GM12892 (cell line): ENCODE measurements at regions not wholly inside any gene's neighbourhood (a gene's known extent, or its start where the extent isn't known, plus 50 kb on each side); places are given as distances from the start of the nearest gene placed in this dataset.

Experiments
- POLR2A ChIP-seq: IDR thresholded peaks from 2 replicates; pipeline ENCODE4 v1.6.1; 2011; ENCODE audit warnings: low read depth, low read length, control low read depth
- POLR2AphosphoS5 ChIP-seq: IDR thresholded peaks from 2 replicates; pipeline ENCODE4 v1.6.1; 2011; ENCODE audit warnings: low read depth, low read length, control low read depth
- TAF1 ChIP-seq: IDR thresholded peaks from 2 replicates; pipeline ENCODE4 v1.6.1; 2011; ENCODE audit warnings: low read depth, mild to moderate bottlenecking, control low read depth, low read length, borderline replicate concordance

GRCh38 chr2:176415937-176416499 lies 146.8 kb downstream of the MTX2 start:
- TF ChIP-seq TAF1 = no peak
- no peak for TF ChIP-seq POLR2A
- no peak for TF ChIP-seq POLR2AphosphoS5
